Neural progenitor cell (in vitro differentiated cells): ENCODE measurements at regions not wholly inside any gene's neighbourhood (a gene's known extent, or its start where the extent isn't known, plus 50 kb on each side); places are given as distances from the start of the nearest gene placed in this dataset.

Experiments
- DNase-seq: peaks from one replicate; pipeline ENCODE4 v3.0.0-alpha.2; 2016; ENCODE audit warnings: low spot score
- H2AFZ ChIP-seq: fragments of 200-600 bp; sonication (generic); replicated peaks from 2 replicates; pipeline ENCODE4 v1.6.1; 2016; ENCODE audit warnings: antibody characterized with exemption
- H3F3A ChIP-seq: fragments of 200-600 bp; sonication (generic); 2 replicates; pipeline ENCODE4 v1.6.1; 2016; ENCODE audit warnings: antibody characterized with exemption, low read depth
- H3K27ac ChIP-seq: fragments of 200-600 bp; sonication (generic); 2 replicates; pipeline ENCODE4 v1.5.1; 2016; ENCODE audit warnings: mild to moderate bottlenecking
- H3K27me3 ChIP-seq: fragments of 200-600 bp; sonication (generic); 2 replicates; pipeline ENCODE4 v1.6.1; 2016; ENCODE audit warnings: mild to moderate bottlenecking, moderate library complexity
- H3K36me3 ChIP-seq: fragments of 200-600 bp; sonication (generic); 2 replicates; pipeline ENCODE4 v1.5.1; 2016
- H3K4me1 ChIP-seq: fragments of 200-600 bp; sonication (generic); 2 replicates; pipeline ENCODE4 v1.6.1; 2016; ENCODE audit warnings: mixed run types
- H3K4me2 ChIP-seq: fragments of 200-600 bp; sonication (generic); 2 replicates; pipeline ENCODE4 v1.6.1; 2016
- H3K4me3 ChIP-seq: fragments of 200-600 bp; sonication (generic); 2 replicates; pipeline ENCODE4 v1.5.1; 2016
- H3K79me2 ChIP-seq: fragments of 200-600 bp; sonication (generic); 2 replicates; pipeline ENCODE4 v1.6.1; 2016; ENCODE audit warnings: low read depth
- H3K9ac ChIP-seq: fragments of 200-600 bp; sonication (generic); 2 replicates; pipeline ENCODE4 v1.6.1; 2016
- H3K9me3 ChIP-seq: fragments of 200-600 bp; sonication (generic); 2 replicates; pipeline ENCODE4 v1.5.1; 2016; ENCODE audit warnings: low read depth
- H4K20me1 ChIP-seq: fragments of 200-600 bp; sonication (generic); 2 replicates; pipeline ENCODE4 v1.6.1; 2016; ENCODE audit warnings: low read depth
- H3K27ac Mint-ChIP-seq: 3 replicates; pipeline ENCODE4 v1.8.0; 2021; ENCODE audit warnings: mixed read lengths
- H3K27me3 Mint-ChIP-seq: 2 replicates; pipeline ENCODE4 v1.8.0; 2022; ENCODE audit warnings: low read depth, mild to moderate bottlenecking, inconsistent platforms, moderate library complexity, mixed read lengths; ENCODE audit not compliant: insufficient read depth
- H3K36me3 Mint-ChIP-seq: 3 replicates; pipeline ENCODE4 v1.8.0; 2021; ENCODE audit warnings: mixed read lengths
- H3K4me1 Mint-ChIP-seq: 3 replicates; pipeline ENCODE4 v1.8.0; 2021; ENCODE audit warnings: mixed read lengths
- H3K4me3 Mint-ChIP-seq: 3 replicates; pipeline ENCODE4 v1.8.0; 2021; ENCODE audit warnings: mild to moderate bottlenecking, moderate library complexity, mixed read lengths
- H3K9me3 Mint-ChIP-seq: 3 replicates; pipeline ENCODE4 v1.8.0; 2020; ENCODE audit warnings: mixed read lengths
- EZH2 ChIP-seq: fragments of 200-600 bp; sonication (generic); IDR thresholded peaks from 2 replicates; pipeline ENCODE4 v1.6.1; 2017; ENCODE audit warnings: antibody characterized with exemption, mild to moderate bottlenecking, moderate library complexity
- EZH2phosphoT487 ChIP-seq: fragments of 200-600 bp; sonication (generic); IDR thresholded peaks from 2 replicates; pipeline ENCODE4 v1.6.1; 2017; ENCODE audit warnings: antibody characterized with exemption
- TF ChIP-seq, protein P1 (sequence below): fragments of 200-600 bp; sonication (generic); IDR thresholded peaks from 2 replicates; pipeline ENCODE4 v1.5.1; 2017; ENCODE audit warnings: antibody characterized with exemption, mild to moderate bottlenecking

GRCh38 chr13:73991884-73992283 lies 142.3 kb downstream of the KLF12 start:
- Histone ChIP-seq H3K9me3 (no peaks in the 10 kb centered on the region), H3K9ac (no peak overlapping the region), H3F3A (no peaks in the 10 kb centered on the region), H3K4me3 (no peak overlapping the region), H2AFZ (no peak overlapping the region), H3K4me1 (peaks cover 10% of the 10 kb centered on the region), H3K27ac (no peak overlapping the region), H3K27me3 (no peaks in the 10 kb centered on the region), H3K36me3 (no peaks in the 10 kb centered on the region), H3K4me2 (no peak overlapping the region), H4K20me1 (no peaks in the 10 kb centered on the region), H3K79me2 (no peaks in the 10 kb centered on the region)
- H3K4me1 Mint-ChIP-seq: peaks cover 30% of the 10 kb centered on the region
- H3K36me3 Mint-ChIP-seq: peaks cover 8% of the 10 kb centered on the region
- TF ChIP-seq EZH2phosphoT487 (no peak), EZH2 (no peak)
- TF ChIP-seq, protein P1, sequence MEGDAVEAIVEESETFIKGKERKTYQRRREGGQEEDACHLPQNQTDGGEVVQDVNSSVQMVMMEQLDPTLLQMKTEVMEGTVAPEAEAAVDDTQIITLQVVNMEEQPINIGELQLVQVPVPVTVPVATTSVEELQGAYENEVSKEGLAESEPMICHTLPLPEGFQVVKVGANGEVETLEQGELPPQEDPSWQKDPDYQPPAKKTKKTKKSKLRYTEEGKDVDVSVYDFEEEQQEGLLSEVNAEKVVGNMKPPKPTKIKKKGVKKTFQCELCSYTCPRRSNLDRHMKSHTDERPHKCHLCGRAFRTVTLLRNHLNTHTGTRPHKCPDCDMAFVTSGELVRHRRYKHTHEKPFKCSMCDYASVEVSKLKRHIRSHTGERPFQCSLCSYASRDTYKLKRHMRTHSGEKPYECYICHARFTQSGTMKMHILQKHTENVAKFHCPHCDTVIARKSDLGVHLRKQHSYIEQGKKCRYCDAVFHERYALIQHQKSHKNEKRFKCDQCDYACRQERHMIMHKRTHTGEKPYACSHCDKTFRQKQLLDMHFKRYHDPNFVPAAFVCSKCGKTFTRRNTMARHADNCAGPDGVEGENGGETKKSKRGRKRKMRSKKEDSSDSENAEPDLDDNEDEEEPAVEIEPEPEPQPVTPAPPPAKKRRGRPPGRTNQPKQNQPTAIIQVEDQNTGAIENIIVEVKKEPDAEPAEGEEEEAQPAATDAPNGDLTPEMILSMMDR: no peak
- no peak for DNase-seq
- no peaks in the 10 kb centered on the region for H3K9me3 Mint-ChIP-seq
- H3K4me3 Mint-ChIP-seq: no peak overlapping the region
- H3K27ac Mint-ChIP-seq: no peak overlapping the region
- H3K27me3 Mint-ChIP-seq: no peaks in the 10 kb centered on the region

- Histone ChIP-seq H3K4me3 (no peak overlapping the region), H3K4me1 (peaks cover 13% of the 10 kb centered on the region), H4K20me1 (no peaks in the 10 kb centered on the region), H3K9ac (no peak overlapping the region), H2AFZ (no peak overlapping the region), H3F3A (no peaks in the 10 kb centered on the region), H3K4me2 (no peak overlapping the region), H3K36me3 (no peaks in the 10 kb centered on the region), H3K27ac (no peak overlapping the region), H3K9me3 (no peaks in the 10 kb centered on the region), H3K27me3 (no peaks in the 10 kb centered on the region), H3K79me2 (no peaks in the 10 kb centered on the region)
- no peaks in the 10 kb centered on the region for H3K9me3 Mint-ChIP-seq
- TF ChIP-seq EZH2: no peak
- no peak for TF ChIP-seq EZH2phosphoT487
- TF ChIP-seq, protein P1: no peak
- no peaks in the 10 kb centered on the region for H3K27me3 Mint-ChIP-seq
- H3K36me3 Mint-ChIP-seq: peaks cover 8% of the 10 kb centered on the region
- DNase-seq: no peak
- no peak overlapping the region for H3K4me3 Mint-ChIP-seq
- H3K27ac Mint-ChIP-seq: no peak overlapping the region
- peaks cover 30% of the 10 kb centered on the region for H3K4me1 Mint-ChIP-seq
These were observed 142.8 kb downstream of the KLF12 start for GRCh38 chr13:73991384-73991783.

GRCh38 chr13:73989244-73989843 lies 144.9 kb downstream of the KLF12 start:
- Histone ChIP-seq H3K27ac (no peak overlapping the region), H3K9ac (no peak overlapping the region)
- peaks cover 32% of the 10 kb centered on the region for H3K4me1 Mint-ChIP-seq

More at GRCh38 chr13:73989244-73989843, 144.9 kb downstream of the KLF12 start:
- H2AFZ ChIP-seq: no peak overlapping the region
- peaks cover 27% of the 10 kb centered on the region for H3K4me1 ChIP-seq
- TF ChIP-seq, protein P1: no peak
- TF ChIP-seq EZH2 (no peak), EZH2phosphoT487 (no peak)
- peak overlapping the region; percentile 13 for H3K27ac Mint-ChIP-seq
- no peaks in the 10 kb centered on the region for H3K9me3 Mint-ChIP-seq
- no peaks in the 10 kb centered on the region for H3F3A ChIP-seq
- H3K36me3 ChIP-seq: no peaks in the 10 kb centered on the region
- no peaks in the 10 kb centered on the region for H3K27me3 ChIP-seq
- DNase-seq: no peak
- H4K20me1 ChIP-seq: no peaks in the 10 kb centered on the region
- no peaks in the 10 kb centered on the region for H3K9me3 ChIP-seq
- peaks cover 17% of the 10 kb centered on the region for H3K36me3 Mint-ChIP-seq
- no peak overlapping the region for H3K4me3 Mint-ChIP-seq
- no peak overlapping the region for H3K4me2 ChIP-seq
- peaks cover 2% of the 10 kb centered on the region for H3K27me3 Mint-ChIP-seq
- no peaks in the 10 kb centered on the region for H3K79me2 ChIP-seq
- H3K4me3 ChIP-seq: no peak overlapping the region
